Activated CD4-positive, alpha-beta T cell treated with anti-CD3 and anti-CD28 coated beads, Interleukin-10, Interleukin-2, amounts not matched to agents 100 ng/mL and 50 ng/mL, durations not matched to agents 16 hours and 8 hours (primary cell): ENCODE measurements at regions not wholly inside any gene's neighbourhood (a gene's known extent, or its start where the extent isn't known, plus 50 kb on each side); places are given as distances from the start of the nearest gene placed in this dataset.

ENCODE experiments used
- DNase-seq: peaks from one replicate; pipeline ENCODE4 v3.0.0-alpha.2; 2020

- DNase-seq, result no peak
Observed at GRCh38 chr5:6228257-6229250, 149.8 kb downstream of the MED10 start.

- no peak for DNase-seq
Observed at GRCh38 chr5:6225121-6225607, 153.2 kb downstream of the MED10 start.

- no peak for DNase-seq
Observed at GRCh38 chr5:6224406-6224805, 153.9 kb downstream of the MED10 start.

GRCh38 chr5:6222899-6223298 lies 155.4 kb downstream of the MED10 start:
- DNase-seq, result no peak

- peak; percentile 51 for DNase-seq
Observed at GRCh38 chr5:6222121-6222520, 156.2 kb downstream of the MED10 start.

- DNase-seq, result no peak
Observed at GRCh38 chr5:6221141-6221626, 157.2 kb downstream of the MED10 start.

- DNase-seq, result no peak
Observed at GRCh38 chr5:6220346-6221088, 157.8 kb downstream of the MED10 start.

GRCh38 chr5:6218517-6218916 lies 159.8 kb downstream of the MED10 start:
- DNase-seq, result no peak

GRCh38 chr5:6218116-6218515 lies 160.2 kb downstream of the MED10 start:
- DNase-seq, result no peak

- no peak for DNase-seq
Observed at GRCh38 chr5:6216471-6217075, 161.8 kb downstream of the MED10 start.

- DNase-seq, result no peak
Observed at GRCh38 chr5:6215891-6216290, 162.5 kb downstream of the MED10 start.

- DNase-seq, result no peak
Observed at GRCh38 chr5:6212244-6212643, 166.1 kb downstream of the MED10 start.

GRCh38 chr5:6206501-6206900 lies 171.8 kb downstream of the MED10 start:
- DNase-seq, result no peak

GRCh38 chr5:6202968-6203365 lies 175.4 kb downstream of the MED10 start:
- no peak for DNase-seq

- DNase-seq, result no peak
Observed at GRCh38 chr5:6202149-6202967, 176.0 kb downstream of the MED10 start.

GRCh38 chr5:6201631-6202030 lies 176.7 kb downstream of the MED10 start:
- DNase-seq, result no peak

GRCh38 chr5:6198531-6198930 lies 179.8 kb downstream of the MED10 start:
- no peak for DNase-seq

- no peak for DNase-seq
Observed at GRCh38 chr5:6197427-6197826, 180.9 kb downstream of the MED10 start.

GRCh38 chr5:6195711-6196358 lies 182.5 kb downstream of the MED10 start:
- DNase-seq, result no peak

GRCh38 chr5:6194906-6195612 lies 183.3 kb downstream of the MED10 start:
- no peak for DNase-seq

GRCh38 chr5:6194261-6194875 lies 184.0 kb downstream of the MED10 start:
- no peak for DNase-seq
